ENCODE measurements at regions not wholly inside any gene's neighbourhood (a gene's known extent, or its start where the extent isn't known, plus 50 kb on each side); places are given as distances from the start of the nearest gene placed in this dataset.

GRCh38 chr15:92803852-92804609 lies 96.1 kb upstream of the CHD2 start (continued):
- TF ChIP-seq ZFP91 (CRISPR knock-in tag; IDR thresholded peaks at IDR 0.05; ENCODE audit: borderline replicate concordance), result no peak
- TF ChIP-seq MIER3 (CRISPR knock-in tag; IDR thresholded peaks at IDR 0.05; ENCODE audit: borderline replicate concordance), result peak; percentile 82; the same call in 1 of the 2 replicates
- TF ChIP-seq MIER2 (CRISPR knock-in tag; IDR thresholded peaks at IDR 0.05), result peak; percentile 54; the same call in 1 of the 2 replicates
- TF ChIP-seq SETDB1 (CRISPR knock-in tag; IDR thresholded peaks at IDR 0.05; ENCODE audit: borderline replicate concordance), result no peak
- TF ChIP-seq ZNF33B (CRISPR knock-in tag; IDR thresholded peaks at IDR 0.05), result no peak; the same call in 1 of the 2 replicates
- TF ChIP-seq IKZF5 (CRISPR knock-in tag; IDR thresholded peaks at IDR 0.05), result peak; percentile 95
- no peak for TF ChIP-seq HOXA7 (CRISPR knock-in tag; IDR thresholded peaks at IDR 0.05)
- TF ChIP-seq ZNF775 (CRISPR knock-in tag; IDR thresholded peaks at IDR 0.05; ENCODE audit: borderline replicate concordance), result peak; percentile 30; the same call in 1 of the 2 replicates
- TF ChIP-seq RELA (CRISPR knock-in tag; IDR thresholded peaks at IDR 0.05), result no peak; the same call in 1 of the 2 replicates
- TF ChIP-seq ZNF737 (CRISPR knock-in tag; IDR thresholded peaks at IDR 0.05; ENCODE audit: borderline replicate concordance), result no peak
- TF ChIP-seq ZNF280B (CRISPR knock-in tag; IDR thresholded peaks at IDR 0.05; ENCODE audit: borderline replicate concordance), result no peak
- TF ChIP-seq ZNF781 (CRISPR knock-in tag; IDR thresholded peaks at IDR 0.05; ENCODE audit: borderline replicate concordance, not compliant biosample characterization), result peak; percentile 57
- TF ChIP-seq ZNF17 (CRISPR knock-in tag; IDR thresholded peaks at IDR 0.05), result no peak; the same call in 1 of the 2 replicates
- peak; percentile 91 for TF ChIP-seq IRF2 (CRISPR knock-in tag; IDR thresholded peaks at IDR 0.05)
- TF ChIP-seq TOPORS (CRISPR knock-in tag; IDR thresholded peaks at IDR 0.05), result no peak
- no peak; the same call in 1 of the 2 replicates for TF ChIP-seq ZNF230 (CRISPR knock-in tag; IDR thresholded peaks at IDR 0.05)
- no peak for TF ChIP-seq ARHGAP35 (CRISPR knock-in tag; IDR thresholded peaks at IDR 0.05; ENCODE audit: borderline replicate concordance)
- peak; percentile 71 for TF ChIP-seq HMGXB3 (CRISPR knock-in tag; IDR thresholded peaks at IDR 0.05; ENCODE audit: borderline replicate concordance)
- TF ChIP-seq EP300 (IDR thresholded peaks at IDR 0.05; ENCODE audit: low read depth in 2 of 2, low read length in 2 of 2), result peak; percentile 94 to 97
- peak; percentile 95 for TF ChIP-seq EP300 (CRISPR knock-in tag; IDR thresholded peaks at IDR 0.05; ENCODE audit: borderline replicate concordance)
